GM18867 (cell line): ENCODE measurements at regions not wholly inside any gene's neighbourhood (a gene's known extent, or its start where the extent isn't known, plus 50 kb on each side); places are given as distances from the start of the nearest gene placed in this dataset.

Experiments used
- ATAC-seq: cut with Tn5 transposase; IDR thresholded peaks from one replicate; pipeline ENCODE4 v1.9.1; 2021; ENCODE audit warnings: mild to moderate bottlenecking, moderate library complexity; ENCODE audit not compliant: unreplicated experiment

DNA sequence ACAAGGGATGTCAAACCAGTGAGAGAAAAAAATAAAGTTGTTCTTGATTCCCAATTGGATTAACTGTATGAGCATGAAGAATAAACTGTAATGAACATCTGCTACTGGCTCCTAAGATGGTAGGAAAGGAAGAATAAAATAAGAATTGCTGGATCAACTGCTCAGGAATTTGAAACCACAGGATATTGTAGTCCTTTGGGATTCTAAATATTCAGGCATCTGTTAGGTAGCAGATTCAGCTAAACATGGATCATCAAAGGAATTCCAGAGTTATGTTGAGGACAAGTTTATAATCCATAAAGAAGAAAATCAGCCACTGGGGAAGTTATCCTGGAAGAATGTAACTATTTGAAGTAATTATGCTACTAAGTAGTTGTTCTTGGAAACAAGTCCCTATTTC, 65.8 kb downstream of the ISL1 start:
- ATAC-seq = no peak

DNA sequence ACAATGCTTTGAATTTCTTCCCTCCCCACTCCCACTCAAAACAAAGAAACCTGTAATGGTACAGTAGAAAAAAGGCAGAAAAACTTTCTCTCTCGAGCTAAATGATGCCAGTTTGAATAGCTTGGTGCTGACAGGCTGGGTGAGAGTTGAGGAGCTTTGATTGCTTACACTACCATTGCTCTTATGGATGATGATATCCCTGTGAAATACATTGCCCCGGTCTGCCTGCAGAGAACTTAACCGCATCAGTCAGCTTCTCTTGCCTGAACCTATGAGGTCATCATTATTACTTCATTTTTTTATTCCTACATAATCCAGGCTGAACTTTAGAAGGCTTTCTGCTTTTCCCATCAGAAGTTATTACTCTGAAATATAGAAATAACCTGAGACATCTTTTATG, 69.3 kb downstream of the ISL1 start:
- ATAC-seq = no peak

DNA sequence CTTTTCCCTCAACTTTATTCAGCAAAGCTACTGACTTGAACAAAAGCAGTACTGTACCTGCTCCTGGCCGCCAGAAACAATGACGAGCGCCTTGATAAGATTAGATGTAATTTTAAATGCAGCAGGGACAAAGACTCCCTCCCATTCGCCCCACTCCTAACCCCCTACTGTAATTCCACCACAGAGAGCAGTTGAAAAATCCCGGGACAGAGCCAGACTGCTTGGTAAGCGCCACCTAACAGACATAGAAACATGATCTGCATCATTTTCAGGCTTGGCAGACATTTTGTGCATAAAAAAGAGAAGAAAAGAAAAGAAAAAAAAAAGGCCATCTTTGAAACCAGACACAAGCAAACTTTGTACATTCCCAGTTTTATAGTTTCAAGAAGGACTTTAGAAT, 81.9 kb downstream of the ISL1 start:
- ATAC-seq = no peak

DNA sequence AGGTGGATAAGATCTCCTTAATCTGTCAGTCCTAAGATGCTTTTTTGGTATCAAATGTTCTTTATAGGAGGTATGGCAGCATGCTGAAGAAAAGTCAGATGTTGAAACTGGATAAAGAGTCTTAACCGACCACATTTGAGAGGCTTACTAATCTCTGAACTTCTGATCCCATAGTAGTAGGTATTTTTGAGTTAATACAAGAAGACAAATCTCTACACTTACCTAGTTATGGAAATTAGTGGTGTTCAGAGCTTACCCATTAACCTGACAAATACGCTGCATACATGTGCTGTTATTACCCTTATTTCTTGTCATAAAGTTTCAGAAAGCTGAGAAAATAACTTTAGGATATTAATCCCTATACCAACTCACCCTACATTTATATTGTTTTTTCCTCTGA, 83.0 kb downstream of the ISL1 start:
- ATAC-seq = no peak

DNA sequence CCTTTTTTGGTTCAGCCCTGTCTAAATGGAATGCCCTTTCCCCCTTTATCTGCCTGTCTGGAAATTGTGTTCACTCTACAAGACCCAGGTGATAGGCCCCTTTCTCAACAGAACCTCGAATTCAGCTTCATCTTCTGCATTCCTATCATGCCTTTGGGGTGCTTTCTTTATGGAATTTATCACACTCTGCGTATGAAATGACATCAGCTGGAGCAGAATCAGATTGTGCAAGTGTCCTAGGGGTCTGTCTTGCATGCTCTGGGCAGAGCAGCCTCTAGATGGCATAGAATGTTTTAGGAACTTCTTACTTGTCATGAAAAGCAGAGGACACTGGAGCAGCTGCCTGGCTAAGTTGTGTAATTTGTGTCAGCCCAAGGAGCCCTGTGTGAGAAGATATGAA, 84.9 kb downstream of the ISL1 start:
- ATAC-seq = no peak

DNA sequence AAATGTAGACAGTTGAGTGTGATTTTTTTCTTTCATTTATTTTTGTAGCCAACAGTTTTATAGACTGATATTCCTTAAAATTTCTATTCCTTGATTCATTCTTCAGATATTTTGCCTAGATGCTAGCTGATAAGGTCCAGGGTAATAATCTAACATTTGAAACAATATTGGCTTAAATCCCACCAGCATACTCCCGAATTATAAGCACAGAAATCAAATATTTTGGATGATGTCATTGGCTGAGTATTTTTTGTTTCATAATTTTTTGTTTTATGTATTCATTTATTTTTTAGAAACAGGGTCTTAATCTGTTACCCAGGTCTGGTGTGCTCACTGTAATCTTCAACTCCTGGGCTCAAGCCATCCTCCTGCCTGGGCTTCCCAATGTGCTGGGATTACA, 88.4 kb downstream of the ISL1 start:
- no peak for ATAC-seq

DNA sequence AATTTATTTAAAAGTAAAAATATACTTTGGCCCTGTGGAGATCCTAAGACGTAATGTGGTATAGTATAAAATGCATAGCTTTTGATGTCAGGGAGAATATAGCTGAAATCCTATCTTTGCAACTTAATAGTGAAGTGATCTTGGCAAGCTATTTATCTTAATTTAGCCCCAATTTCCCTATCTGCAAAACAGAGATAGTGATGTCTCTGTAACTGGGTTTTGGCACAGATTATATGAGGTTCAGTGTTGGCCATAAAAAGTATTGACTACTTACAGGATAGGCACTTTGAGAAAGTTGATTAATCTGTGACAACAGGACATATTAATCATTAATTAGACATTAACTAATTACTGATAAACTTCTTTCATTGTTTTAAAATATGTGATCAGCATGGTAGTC, 89.2 kb downstream of the ISL1 start:
- no peak for ATAC-seq

DNA sequence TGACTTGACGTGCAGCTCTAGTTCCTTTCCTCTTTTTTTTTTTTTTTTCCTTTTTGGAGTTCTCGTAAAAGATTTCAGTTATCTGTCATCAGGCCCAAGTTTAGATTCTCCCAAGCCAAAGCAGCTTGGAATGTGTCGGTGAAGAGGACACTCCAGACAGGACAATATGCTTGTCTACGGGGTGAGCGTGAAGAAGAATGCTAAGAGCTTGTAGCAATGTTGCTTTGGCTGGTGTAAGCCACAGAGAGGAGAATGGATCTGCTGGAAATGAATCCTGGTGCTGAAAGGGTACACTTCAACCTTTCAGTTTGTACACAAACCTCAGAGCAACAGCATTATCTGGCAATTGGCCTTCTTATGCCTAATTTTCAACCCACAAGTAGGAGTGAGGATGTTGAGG, 92.4 kb downstream of the ISL1 start:
- ATAC-seq = no peak

DNA sequence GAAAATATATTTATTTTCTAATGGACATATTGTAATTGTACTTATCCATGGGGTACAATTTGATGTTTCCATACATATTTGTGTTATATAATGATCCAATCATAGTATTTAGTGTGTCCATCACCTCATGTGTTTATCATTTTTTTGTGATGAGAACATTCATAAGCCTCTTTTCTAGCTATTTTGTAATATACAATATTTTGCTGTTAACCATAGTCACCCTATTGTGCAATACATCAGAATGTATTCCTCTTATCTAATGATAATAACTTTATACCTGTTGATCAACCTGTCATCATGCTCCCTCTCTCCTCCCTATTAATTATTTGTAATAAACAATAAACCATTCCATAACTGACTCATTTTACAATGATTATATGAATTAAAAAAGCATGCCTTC, 93.2 kb downstream of the ISL1 start:
- no peak for ATAC-seq

DNA sequence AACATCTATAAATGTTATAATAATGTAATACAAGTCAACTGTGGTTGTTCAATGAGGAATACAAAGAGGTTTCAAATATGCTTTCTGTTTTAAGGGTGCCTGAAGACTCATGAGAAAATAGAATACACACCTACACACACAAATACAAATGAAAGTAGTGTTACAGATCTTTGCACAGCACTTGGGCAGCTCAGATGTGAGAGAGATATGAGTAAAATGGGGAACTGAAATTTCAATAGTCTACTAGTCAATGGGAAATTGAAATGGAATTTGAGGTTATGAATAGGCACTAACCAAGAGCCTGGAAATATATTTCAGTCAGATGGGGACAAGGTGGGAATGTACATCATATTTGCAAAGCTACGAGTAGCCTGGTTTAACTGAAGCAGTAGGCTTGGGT, 96.6 kb downstream of the ISL1 start:
- ATAC-seq = peak; percentile 68

DNA sequence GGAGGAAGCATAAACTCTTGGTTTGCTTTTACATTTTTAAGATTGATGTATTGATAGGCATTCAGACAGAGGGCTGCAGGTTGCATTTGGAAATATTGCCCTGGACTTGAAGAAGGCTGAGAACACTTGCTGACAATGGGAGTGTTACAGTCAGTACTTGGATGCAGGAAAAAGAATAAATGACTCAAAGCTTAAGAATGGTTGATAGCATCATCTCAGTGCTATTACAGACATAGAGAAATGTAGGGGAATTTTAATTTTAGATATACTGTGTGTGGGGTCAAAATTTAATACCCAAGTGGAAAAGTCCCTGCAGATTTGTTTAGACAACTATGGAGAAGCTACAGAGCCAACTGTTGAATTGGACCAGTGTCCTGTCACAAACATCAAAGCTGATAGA, 101.1 kb downstream of the ISL1 start:
- no peak for ATAC-seq

DNA sequence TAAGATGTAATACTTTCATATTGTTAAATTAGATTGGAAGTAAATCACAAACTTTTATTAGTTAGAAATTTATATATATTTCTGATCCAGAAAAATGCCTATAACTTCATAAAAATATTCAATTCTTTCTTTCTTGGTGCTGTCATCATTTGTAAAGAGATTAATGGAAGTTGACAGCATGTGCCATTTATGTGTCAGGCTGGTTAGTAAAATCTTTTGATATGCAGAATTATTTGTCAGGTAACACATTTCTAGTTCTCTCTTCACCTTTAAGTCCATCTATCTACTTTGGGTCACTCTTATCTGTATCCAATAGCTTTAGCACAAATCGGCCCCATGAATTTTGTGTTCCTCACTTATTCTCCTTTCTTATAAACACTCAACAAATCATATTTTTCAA, 102.9 kb downstream of the ISL1 start:
- ATAC-seq = no peak

DNA sequence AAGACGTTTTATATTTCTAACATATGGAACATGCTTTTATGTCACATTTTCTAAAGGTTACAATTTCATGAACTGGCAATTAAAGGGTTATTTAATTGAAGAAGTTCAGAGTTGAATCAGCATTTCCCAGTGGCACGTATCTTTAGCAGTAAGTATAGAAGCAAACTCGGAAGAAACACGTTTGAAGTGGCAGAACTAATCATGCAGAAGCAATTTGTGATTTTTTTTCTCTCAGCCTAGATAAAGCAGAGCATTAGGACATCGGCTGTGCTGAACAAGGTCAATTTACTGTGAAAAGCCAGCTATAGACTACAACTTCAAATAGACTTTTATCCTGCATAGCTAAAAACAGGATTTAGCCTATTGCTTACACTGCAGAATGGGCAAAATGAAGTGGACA, 104.7 kb downstream of the ISL1 start:
- ATAC-seq = no peak

DNA sequence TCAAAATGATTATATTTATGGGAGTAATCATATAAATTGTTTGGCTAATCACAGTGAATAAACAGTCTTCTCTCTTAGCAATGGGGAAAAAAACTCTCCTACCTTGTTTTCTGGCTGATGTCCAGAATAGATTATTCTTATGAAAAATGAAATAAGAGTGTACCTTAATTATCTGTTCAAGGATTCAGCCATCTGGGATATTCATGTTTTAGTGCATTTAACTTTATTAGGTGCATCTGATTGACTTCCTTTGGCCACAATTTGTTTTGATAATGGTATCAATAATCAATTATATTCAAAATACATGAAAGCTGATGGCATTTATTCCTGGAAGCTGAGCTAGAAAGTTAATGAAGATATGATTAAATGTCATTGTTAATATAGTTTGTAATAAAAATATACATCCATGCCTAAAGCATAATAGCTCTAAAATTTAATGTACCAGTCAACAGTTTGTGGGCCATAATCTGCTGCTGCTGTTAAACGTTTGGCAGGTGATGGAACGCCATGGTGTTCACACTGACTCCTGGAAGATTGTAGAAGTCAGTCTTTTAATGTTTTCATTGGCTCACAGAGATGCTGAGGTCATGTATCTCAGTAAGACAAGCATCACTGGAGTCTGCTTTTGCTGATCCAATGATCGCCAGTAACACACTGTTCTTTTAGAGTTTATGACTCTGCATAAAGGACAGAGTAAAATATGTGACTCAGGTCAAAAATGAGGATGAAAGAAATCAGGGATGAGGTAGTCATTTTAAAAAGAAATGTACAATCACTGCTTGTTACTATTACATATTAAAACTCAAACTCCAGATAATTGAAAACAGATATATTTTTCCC, 105.8 kb downstream of the ISL1 start:
- no peak for ATAC-seq

DNA sequence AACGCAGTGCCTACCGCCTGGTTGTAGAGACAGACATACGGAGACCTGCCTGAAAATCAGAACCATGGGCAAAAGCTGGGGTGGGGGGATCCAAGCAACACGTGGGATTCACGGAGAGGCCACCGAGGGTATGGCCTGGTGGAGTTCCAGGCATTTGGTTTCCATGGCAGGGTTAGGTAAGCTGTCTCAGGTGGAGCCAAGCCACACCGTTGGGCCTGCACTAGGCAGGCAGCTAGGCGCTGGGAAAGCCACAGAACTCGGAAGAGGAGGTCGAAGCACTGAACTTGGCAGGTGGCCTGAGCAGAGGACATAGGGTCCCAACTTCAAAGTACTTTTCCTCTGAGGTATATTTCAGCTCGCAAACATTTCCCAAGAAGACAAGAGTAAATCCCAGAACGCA, 111.6 kb downstream of the ISL1 start:
- no peak for ATAC-seq

DNA sequence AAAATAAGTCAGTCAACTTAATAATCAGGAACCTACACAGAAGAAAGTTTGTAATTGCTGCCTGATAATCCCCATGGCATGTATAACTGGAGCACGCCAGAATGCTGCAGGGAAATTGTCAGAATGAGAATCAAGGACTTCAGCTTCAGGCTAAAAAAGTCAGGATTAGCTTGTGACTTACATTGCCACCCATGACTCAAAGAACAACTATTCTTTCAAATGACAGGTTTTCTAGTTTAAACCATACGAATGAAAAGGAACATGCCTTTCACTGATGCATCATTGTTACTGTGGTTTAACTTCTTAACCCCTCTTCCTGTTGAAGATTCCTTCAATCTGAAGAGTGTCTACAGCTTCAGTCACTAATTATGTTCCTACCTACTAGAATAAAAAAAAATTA, 112.4 kb downstream of the ISL1 start:
- ATAC-seq = no peak

DNA sequence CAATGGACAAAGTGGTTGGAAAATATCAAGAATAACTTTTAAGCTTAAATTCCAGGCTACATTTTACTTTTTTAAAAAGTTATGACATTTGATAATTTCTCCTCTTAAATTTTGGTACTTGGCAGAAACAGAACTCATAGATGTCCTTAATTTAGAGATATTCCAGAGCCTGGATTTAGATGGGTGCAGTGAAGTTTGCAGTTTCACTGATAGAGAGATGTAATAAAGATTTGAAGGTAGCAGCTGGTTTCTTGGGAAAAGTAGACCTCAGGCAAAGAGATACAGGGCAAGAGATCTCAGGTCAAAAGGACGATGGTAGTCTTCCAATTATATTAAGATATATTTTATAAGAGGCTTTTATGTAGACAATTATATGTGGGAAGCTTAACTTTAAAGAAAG, 134.6 kb downstream of the ISL1 start:
- ATAC-seq = no peak

DNA sequence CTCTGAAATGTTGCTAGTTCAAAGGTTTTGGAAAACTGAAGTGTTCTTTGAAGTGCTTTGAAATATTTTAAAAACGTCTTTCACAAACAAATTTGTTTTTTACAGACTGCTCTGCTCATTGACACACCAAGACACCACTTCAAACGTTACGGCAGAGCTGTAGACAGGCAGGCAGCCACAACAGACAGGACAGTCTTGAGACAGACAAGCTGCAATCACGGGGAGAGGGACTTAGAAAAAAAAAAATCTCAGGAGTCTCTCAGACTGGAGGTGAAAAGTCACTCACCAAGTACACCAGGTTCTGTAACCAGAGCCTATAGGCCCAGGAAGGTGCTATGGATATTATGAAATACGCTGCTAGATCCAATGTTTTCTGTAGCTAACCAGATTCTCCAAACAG, 135.4 kb downstream of the ISL1 start:
- ATAC-seq = no peak

DNA sequence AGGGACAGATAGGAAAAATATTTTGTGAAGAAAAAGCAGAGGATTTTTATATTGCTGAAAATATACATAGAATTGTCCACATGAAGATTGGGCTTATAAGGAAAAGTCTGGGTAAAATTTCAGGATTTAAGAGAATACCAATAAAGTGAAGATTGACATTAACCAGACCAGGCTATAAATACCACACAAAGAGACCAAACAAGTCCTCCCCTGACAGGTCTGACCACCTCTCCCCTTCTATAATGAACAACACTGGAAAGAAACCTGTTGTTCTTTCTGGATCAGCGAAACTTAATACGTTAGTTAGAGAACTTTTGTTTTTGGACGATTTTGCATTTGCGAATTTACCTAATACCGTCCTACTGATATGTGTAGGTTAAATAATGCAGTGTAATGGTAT, 138.3 kb downstream of the ISL1 start:
- ATAC-seq = no peak

DNA sequence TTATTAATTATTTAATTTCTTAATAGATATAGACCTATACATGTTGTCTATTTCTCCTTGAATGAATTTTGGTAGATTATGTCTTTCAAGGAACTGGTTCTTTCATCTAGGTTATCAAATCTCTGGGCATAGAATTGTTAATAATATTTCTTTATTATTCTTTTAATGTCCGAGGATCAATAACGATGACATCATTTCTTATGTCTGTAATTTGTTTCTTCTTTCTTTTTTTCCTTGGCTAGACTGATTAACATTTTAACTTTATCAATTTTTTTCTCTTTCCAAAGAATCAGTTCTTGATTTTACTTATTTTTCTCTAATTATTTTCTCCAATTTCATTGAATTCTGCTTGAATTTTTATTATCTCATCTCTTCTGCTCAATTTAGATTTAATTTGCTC, 156.0 kb downstream of the ISL1 start:
- ATAC-seq = no peak

DNA sequence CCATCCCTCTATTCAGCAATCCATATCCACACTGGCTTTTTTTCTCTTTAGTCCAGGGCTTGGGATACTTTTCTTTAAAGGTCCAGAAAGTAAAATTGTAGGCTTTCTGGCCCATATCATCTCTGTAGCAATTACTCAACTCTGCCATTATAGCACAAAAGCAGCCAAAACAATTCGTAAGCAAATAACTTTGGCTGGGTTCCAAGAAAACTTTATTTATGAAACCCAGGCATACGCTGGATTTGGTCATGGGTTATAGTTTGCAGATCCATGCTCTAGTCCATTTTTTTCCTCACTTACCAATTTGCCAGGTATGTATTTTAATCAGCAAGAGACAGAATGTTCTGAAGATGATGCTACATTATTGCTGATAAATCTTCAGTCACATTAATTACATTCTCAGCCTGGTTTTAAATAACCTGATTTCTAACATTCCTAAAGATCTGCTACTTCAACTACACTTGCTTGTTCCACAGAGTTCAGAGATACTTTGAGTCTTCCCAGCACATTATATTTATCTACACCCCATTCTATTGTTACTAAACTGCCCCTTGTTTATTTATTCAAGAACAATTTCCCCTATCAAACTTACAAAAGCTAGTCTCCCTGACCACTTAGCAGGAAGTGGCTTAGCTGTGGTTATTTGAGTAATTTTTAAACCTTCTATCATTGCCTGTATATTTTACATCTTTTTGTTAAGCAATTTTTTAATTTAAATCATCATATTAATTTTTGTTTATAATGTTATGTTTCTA, 161.0 kb downstream of the ISL1 start:
- ATAC-seq = no peak

DNA sequence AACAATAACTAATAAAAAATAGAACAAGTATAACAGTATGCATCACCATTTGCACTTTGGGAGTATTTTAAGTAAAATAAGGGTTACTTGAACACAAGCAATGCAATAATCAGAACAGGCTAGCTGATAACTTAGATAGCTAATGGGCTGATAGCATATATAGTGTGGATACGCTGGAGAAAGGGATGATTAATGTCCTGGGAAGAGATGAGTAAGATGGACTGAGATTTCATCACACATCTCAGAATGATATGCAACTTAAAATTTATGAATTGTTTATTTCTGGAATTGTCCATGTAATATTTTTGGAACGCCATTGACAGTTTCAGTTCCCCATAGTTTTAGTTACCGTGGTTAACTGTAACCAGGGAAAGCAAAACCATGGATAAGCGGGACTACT, 173.6 kb downstream of the ISL1 start:
- ATAC-seq = no peak

DNA sequence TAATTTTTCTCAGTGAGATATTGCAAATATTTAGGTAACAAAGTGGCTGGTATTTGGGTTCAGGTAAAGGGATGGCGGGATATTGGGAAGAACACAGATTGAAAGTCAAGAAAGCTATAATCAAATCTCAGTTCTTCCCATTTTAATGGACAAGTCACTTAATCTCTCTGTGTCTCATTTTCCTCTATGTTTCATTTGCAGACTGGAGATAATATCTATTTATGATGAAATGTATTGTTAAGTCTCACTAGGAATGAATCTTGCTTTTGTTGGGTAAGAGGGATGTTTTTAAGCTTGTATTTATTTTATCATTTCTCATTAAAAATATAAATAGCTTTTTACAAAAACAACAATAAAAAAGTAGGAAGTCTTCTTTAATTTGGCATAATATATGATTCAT, 175.4 kb downstream of the ISL1 start:
- no peak for ATAC-seq
